Astrocyte of the hippocampus (primary cell): ENCODE measurements at regions not wholly inside any gene's neighbourhood (a gene's known extent, or its start where the extent isn't known, plus 50 kb on each side); places are given as distances from the start of the nearest gene placed in this dataset.

Experiments
- DNase-seq: peaks from one replicate; pipeline ENCODE4 v3.0.0; 2011; ENCODE audit warnings: low read depth, low spot score

DNA sequence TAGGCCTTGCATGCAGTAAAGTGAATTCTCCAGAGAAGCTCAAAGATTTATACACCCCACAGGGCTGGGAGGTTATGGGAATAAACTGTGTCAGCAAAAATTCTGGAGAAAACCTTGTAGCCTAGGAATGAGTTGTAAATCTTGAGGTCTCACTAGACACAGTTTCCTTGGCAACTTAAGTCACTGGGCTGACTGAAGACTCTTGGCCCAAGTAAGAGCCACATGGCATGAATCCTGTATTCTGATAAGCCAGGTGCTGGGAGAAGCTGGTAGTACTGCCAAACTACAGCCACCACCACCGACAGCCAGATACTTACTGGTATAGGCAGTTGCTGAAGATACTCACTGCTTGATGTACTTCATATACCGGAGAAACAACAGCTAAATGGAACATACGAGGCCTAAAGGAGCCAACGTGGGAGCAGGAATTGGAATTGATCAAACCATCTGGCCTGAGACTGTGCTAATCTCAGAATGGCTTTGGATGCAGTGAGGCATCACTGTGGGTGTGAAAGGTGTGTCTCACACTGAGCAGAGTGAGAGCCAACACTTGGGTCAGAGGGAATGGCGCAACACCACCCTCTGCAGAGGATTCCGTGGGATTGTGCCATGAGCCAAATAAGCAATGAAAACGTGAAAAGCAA lies 102.8 kb upstream of the TMCC3 start:
- DNase-seq: peak; percentile 48

GRCh38 chr12:94750864-94751263 lies 100.5 kb upstream of the TMCC3 start:
- no peak for DNase-seq

DNA sequence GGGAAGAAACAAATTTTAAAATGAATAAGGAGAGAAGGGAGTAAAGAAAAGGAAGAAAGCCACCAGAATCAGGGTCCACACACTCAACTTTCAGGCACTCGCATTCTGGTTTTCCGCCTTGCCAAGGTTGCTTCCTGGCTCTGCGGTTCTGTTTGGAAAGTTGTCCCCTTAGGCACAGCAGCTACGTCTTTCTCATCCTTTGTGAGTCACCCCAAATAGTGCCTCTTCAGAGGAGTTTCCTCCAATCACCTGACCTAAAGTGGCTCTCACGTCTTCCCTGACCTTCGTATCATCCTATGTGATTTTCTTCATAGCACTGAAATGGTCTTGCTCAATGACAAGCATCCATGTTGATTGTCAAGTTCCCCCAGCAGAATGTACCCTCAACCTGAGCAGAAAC lies 99.5 kb upstream of the TMCC3 start:
- DNase-seq: no peak

GRCh38 chr12:94749455-94749854 lies 99.1 kb upstream of the TMCC3 start:
- DNase-seq: no peak

- DNase-seq: no peak
Observed at GRCh38 chr12:94748726-94749421, 98.5 kb upstream of the TMCC3 start.

DNA sequence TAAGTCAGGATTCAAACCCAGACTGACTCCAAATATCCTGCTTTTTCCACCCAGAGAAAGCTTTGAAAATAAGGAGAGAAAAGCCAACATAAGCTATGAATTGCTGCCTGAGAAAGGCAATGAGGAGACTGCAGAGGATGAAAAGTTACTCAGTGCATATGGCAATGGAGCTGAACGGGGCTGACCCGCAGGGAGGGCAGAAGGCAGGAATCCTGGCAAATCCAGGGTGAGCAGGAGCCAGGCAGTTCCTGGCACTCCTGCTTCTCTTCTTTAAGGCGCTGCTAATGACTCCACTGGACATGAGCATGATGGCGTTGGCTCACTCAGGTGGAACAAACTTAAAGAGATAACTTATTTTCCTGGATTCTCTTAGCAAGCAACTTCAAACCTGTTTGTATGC lies 95.2 kb upstream of the TMCC3 start:
- DNase-seq: no peak

GRCh38 chr12:94743174-94743573 lies 92.8 kb upstream of the TMCC3 start:
- no peak for DNase-seq

DNA sequence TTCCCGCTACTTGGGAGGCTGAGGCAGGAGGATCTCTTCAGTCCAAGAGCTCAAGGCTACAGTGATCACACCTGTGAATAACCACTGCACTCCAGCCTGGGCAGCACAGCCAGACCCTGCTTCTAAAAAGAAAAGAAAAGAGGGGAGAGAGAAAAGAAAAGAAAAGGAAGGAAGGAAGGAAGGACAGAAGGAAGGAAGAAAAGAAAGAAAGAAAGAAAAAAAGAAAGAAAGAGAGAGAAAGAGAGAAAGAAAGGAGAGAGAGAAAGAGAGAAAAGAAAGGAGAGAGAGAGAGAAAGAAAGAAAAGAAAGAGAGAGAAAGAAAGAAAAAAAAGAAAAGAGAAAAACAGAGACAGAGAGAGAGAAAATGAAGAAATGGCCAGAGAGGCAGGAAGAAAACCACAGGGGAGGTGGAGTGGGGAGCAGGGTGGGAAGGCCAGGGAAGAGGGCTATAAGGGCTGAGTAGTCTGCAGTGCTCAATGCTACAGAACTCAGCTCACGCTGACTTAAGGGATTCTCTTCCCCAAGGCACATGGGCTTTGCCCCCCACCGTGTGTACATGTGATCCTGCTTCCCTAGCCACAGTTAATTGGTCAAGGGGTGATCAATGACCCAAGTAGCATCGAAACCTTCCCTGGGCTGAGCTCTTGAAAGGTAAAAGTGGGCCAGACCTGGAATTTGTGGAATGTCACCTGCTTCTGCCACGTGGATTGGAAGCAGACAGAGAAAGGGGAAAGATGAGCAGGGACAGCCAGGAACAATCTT lies 90.4 kb upstream of the TMCC3 start:
- DNase-seq: no peak

DNA sequence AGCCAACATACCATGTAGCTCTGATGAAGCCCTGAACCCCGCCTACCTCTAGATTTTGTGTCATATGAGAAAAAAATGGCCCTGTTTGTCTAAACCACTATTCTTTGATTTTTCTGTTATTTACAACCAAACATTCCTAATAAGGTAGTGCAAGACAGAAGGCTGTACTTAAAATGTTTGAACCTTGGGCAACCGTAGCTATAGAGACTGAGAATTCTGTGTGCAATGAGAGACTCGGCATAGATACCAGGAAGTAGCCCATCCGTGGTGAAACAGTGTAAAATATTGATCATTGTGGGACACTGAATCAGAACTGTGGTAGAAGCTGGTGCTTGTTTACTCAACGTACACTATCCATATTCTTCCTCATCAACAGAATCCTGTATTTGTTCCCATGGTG lies 86.5 kb upstream of the TMCC3 start:
- DNase-seq: no peak

- DNase-seq: no peak
Observed at GRCh38 chr12:94736004-94736403, 85.6 kb upstream of the TMCC3 start.

DNA sequence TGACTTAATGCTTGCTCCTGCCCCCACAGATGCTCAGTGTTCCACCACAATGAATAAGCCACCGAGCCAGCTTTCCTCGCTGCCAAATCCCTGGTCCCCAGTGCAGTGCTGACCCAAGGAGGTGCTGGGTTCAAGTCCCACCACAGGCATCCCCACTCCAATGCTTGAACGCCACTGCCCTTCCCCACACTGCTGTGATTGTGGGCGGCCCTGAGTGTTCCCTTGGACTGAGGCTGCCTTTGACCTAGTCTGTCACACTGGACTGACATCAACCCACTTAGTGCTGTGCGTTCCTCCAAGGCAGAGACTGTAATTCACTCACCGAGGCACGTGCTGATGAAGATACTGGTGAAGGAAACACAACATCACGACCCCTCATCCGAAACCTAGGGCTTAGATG lies 83.4 kb upstream of the TMCC3 start:
- DNase-seq: no peak

DNA sequence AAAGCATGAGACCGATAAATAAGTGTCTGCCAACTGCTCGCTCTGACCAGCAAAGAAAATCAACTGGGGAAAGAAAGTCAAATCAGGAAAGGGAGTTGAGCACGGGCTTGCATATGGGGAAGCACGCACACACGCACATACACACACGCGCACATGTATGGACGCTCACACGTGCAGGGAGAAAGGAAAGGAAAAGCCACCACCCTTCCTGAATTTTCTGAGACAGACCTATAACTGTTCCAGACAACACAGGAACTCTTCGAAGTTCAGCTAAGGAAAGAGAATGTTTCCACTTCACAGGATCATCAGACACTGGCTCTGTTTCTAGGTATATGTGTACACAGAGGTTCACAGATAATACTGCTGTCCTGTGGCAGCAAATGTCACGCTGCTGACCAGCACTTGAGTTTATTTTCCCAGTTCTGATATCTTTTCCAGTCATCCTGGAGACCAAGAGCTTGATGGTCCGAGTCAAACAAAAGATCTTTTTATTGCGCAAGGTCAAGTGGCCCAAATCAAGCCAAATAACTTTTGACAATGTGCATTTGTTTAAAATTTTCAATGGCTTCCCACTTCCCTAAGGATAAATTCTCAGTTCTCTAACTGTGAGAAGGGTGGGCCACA lies 82.1 kb upstream of the TMCC3 start:
- DNase-seq: no peak

DNA sequence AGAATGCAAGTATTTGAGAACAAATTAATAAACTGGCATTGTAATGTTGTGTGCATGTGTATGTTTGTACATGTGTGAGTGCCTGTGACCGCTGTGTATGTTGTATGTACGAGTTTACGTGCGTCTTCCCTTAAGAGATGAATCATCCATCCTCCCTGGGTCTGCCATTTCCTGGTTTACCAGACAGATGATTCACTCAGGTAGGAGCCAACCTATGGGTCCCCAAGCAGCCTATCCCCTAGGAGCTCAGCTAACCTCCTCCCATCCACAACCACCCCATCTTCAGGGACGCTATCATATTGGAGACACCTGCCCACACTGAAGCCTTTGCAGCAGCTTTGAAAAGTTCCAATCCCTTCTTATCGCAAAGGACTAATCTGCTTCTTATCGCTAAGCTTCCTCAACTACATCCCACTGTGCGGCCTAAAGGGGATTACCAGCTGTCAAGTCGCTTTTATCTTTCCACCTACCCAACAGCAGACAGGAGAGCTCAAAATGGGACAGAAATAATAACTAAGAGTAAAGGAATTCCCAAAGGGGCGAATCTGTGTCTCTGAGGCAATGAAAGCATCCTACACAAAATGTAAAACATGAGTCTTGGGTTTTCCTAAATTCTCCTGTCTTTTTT lies 81.5 kb upstream of the TMCC3 start:
- no peak for DNase-seq

- DNase-seq: no peak
Observed at GRCh38 chr12:94730847-94731246, 80.5 kb upstream of the TMCC3 start.

DNA sequence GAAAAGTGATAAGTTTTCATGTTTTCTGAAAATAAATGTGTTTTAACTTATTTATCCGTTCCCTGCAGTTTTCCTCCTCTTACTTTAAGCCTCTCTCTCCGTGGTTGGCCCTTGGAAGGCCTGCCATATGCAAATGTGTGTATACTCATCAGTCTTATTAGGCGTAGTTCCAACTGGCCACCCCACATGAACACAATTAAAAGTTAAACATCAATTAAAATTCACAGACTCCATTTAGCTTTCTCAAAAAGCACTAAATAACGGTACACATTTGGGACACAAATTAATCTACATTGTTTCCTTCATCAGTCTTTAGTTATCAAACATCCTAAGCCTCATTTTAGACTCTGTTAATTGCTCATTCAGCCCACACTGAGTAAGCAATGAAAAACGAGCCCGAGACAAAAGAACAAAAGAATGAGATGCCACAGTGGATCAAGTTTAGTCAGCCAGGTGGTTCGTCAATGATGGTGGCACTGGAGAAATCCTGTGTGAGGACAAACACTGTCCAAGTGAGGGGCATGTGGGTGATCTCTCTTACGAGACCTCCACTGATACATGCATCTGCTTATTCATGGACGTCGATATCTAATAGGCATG lies 76.0 kb upstream of the TMCC3 start:
- peak; percentile 5 for DNase-seq

DNA sequence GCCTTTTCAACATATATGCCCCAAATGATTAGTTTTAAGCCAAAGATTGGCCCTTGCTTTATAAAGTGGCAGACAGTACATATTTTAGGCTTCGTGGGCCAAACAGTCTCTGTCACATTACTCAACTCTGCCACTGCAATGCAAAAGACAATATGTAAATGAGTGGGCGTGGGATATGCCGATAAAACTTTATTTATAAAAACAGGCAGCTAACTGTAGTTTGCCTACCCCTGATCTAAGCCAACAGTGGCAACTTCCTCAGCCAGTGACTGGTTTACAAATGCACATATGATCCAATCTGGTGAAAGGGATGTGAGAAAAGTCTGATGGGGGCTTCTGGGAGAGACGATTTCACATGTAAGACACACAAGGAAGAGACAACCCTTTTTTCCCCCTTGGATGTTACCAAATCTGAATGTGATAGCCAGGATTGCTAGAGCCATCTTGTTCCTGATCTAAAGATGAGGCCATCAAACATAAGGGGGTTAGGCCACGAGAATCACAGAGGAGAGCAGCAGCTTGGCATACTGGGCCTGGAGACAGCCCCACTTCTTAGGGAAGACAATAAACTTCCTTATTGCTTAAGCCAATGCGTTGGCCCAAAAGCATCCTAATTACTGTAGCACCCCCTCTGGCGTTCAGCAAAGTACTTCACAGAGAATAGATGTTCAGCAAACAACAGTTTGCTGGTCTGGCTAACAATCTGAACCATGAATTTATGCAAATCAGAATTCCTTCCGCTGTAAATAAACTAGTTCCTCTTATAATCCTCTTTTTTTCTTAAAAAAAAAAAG lies 75.2 kb upstream of the TMCC3 start:
- peak; percentile 50 for DNase-seq

DNA sequence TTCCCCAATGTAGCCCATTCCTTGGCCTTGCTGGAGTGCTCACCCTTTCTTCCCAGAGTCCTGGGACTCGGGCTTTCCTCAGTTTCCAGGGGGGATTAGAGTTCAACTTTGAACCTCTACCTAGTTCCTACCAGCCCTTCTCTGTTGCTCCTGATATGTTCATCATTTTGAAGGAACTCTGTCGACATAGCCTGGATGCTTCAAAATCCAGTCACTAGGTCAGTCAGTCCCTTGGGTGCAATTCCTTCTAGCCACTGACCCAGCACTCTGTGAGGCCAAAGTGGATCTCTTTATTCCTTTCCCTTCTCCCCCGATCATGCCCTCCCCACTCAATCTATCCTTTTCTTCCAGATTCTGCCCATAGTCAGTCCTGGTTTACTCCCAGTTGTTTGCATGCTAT lies 72.3 kb upstream of the TMCC3 start:
- no peak for DNase-seq

DNA sequence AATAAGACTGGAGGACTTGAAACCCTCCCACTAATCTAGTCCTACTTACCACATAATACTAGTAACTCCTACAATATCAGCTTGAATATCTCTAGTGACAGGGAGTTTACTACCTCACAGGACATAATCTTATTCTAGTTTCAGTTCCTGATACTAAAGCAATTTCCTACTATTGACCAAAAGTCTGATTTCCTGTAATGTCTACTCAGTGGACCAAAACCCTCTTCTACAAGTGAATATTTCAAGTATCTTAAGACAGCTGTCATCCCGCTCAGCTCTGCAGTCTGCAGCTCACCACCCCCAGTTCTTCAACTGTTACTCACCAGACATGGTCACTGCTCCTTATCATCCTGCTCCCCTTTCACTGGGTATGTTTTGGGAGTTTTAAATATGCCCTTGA lies 70.8 kb upstream of the TMCC3 start:
- no peak for DNase-seq

DNA sequence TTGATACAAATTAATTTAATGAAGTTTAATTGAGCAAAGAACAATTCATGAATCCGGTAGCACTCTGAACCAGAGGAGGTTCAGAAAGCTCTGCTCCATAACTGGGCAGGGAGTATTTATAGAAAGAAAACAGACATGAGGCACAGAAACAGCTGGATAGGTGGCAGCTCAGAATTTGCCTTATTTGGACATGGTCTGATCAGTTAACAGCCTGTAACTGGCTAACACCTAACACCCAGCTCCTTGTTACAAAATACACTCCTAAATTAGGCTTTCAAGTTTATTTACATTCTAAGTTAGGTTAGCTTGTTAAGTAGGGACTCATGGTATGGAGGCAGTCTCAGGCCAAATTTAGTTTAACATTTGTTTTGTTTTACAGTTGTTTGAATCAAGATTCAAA lies 67.8 kb upstream of the TMCC3 start:
- peak; percentile 8 for DNase-seq

GRCh38 chr12:94717656-94718055 lies 67.3 kb upstream of the TMCC3 start:
- DNase-seq: no peak

DNA sequence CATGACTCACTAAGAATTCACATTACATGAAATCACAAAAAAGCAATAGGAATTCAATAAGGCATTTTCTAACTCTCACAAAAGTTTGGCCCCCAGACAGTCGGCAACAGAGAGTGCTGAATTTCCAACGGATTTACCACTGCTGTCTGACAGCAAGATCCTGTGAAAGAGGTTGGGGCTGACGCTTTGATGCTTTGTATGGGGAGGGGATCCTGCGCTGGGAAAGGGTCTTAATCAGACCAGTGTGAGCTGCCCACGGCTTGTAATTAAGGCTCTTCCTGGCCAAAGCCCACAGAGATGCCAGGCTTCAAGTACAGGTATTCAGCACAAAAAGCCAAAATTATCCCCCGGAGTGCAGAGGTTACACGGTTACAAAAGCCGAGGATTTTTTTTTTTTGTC lies 66.8 kb upstream of the TMCC3 start:
- peak; percentile 23 for DNase-seq
